Caco-2 (cell line): ENCODE measurements at regions not wholly inside any gene's neighbourhood (a gene's known extent, or its start where the extent isn't known, plus 50 kb on each side); places are given as distances from the start of the nearest gene placed in this dataset.

Experiments used
- BruUV-seq: library from RNA; stranded (reverse); fragments of 400-500 nt; replicated peaks from 2 replicates; lab custom pipeline; 2021; lab: Mats Ljungman, UMichigan
- CTCF ChIA-PET: fragments of 300-600 bp; sonication (Branson Sonifier 250); formaldehyde crosslinking; loops from one replicate; lab custom pipeline; 2022; ENCODE audit warnings: antibody characterized with exemption; lab: Charles Lee
- POLR2A ChIA-PET: fragments of 300-600 bp; sonication (Branson Sonifier 250); formaldehyde crosslinking; loops from one replicate; lab custom pipeline; 2022; ENCODE audit warnings: antibody characterized with exemption; lab: Charles Lee
- DNase-seq, 2 experiments: peaks; one replicate each; pipeline versions ENCODE4 v3.0.0 to v3.0.0-alpha.2; 2020 to 2022
- H3K27me3 ChIP-seq: replicated peaks from 2 replicates; pipeline ENCODE4 v1.6.0; 2011; ENCODE audit warnings: low read length; ENCODE audit not compliant: control insufficient read depth, insufficient read depth
- H3K36me3 ChIP-seq: 2 replicates; pipeline ENCODE4 v1.5.1; 2011; ENCODE audit warnings: low read length; ENCODE audit not compliant: control insufficient read depth, insufficient read depth
- H3K4me1 ChIP-seq: fragments of 250-450 bp; sonication (Bioruptor Pico); 2 replicates; pipeline ENCODE4 v1.5.1; 2020; ENCODE audit warnings: mild to moderate bottlenecking
- H3K4me3 ChIP-seq: 2 replicates; pipeline ENCODE4 v1.5.1; 2011; ENCODE audit warnings: low read depth, mild to moderate bottlenecking, control low read depth, low read length
- H3K9me3 ChIP-seq: fragments of 250-450 bp; sonication (Bioruptor Pico); 2 replicates; pipeline ENCODE4 v1.5.1; 2020; ENCODE audit warnings: mild to moderate bottlenecking, moderate library complexity
- H3K27ac Mint-ChIP-seq: one replicate; pipeline ENCODE4 v1.8.0; 2022; ENCODE audit warnings: mixed read lengths; ENCODE audit not compliant: unreplicated experiment
- H3K27me3 Mint-ChIP-seq: one replicate; pipeline ENCODE4 v1.8.0; 2022; ENCODE audit warnings: mixed read lengths; ENCODE audit not compliant: insufficient read depth, unreplicated experiment
- H3K36me3 Mint-ChIP-seq: one replicate; pipeline ENCODE4 v1.8.0; 2022; ENCODE audit warnings: mild to moderate bottlenecking, mixed read lengths; ENCODE audit not compliant: insufficient read depth, unreplicated experiment
- H3K4me1 Mint-ChIP-seq: one replicate; pipeline ENCODE4 v1.8.0; 2022; ENCODE audit warnings: low read depth, mixed read lengths; ENCODE audit not compliant: unreplicated experiment
- H3K4me3 Mint-ChIP-seq: one replicate; pipeline ENCODE4 v1.8.0; 2022; ENCODE audit warnings: mild to moderate bottlenecking, moderate library complexity, mixed read lengths; ENCODE audit not compliant: unreplicated experiment
- H3K9me3 Mint-ChIP-seq: one replicate; pipeline ENCODE4 v1.8.0; 2022; ENCODE audit warnings: mixed read lengths; ENCODE audit not compliant: unreplicated experiment
- CTCF ChIP-seq, 2 experiments: fragments of 200-600 bp in 1 of 2; IDR thresholded peaks; 1 replicate in 1 of 2; 2 replicates in 1 of 2; pipeline versions ENCODE4 v1.5.1 to v1.8.0; 2011 to 2022; ENCODE audit warnings: antibody characterized with exemption in 1 of 2, control low read depth in 1 of 2, inconsistent platforms in 1 of 2, low read depth in 1 of 2, low read length in 1 of 2, mild to moderate bottlenecking in 1 of 2, moderate library complexity in 1 of 2; ENCODE audit not compliant: insufficient read depth in 1 of 2, severe bottlenecking in 1 of 2, unreplicated experiment in 1 of 2
- intact Hi-C: fragments of 100-400 bp; cut with micrococcal nuclease; formaldehyde crosslinking; loops from one replicate; pipeline ENCODE4 v1.10.0; 2022; ENCODE audit not compliant: unreplicated experiment

GRCh38 chr6:18988636-18989035 is 601.5 kb downstream of the RNF144B start:
- no peaks in the 10 kb centered on the region for H3K36me3 Mint-ChIP-seq
- Histone ChIP-seq H3K9me3 (no peaks in the 10 kb centered on the region), H3K4me1 (no peaks in the 10 kb centered on the region), H3K36me3 (no peaks in the 10 kb centered on the region), H3K27me3 (no peaks in the 10 kb centered on the region), H3K4me3 (no peak overlapping the region)
- no peak overlapping the region for H3K27ac Mint-ChIP-seq
- H3K9me3 Mint-ChIP-seq, result no peaks in the 10 kb centered on the region
- no TSS peak for BruUV-seq
- no peak overlapping the region for H3K4me3 Mint-ChIP-seq
- TF ChIP-seq CTCF (IDR thresholded peaks at IDR 0.05; ENCODE audit: insufficient read depth in 1 of 2, low read depth in 1 of 2, low read length in 1 of 2, severe bottlenecking in 1 of 2, unreplicated experiment in 1 of 2), result no peak
- POLR2A ChIA-PET, result no interaction called here
- no peaks in the 10 kb centered on the region for H3K4me1 Mint-ChIP-seq
- no peak for DNase-seq
- CTCF ChIA-PET, result no interaction called here
- intact Hi-C loops, result no loop called here
- peaks cover 2% of the 10 kb centered on the region for H3K27me3 Mint-ChIP-seq

- DNase-seq, result peak; percentile 48 to 68
- TF ChIP-seq CTCF (IDR thresholded peaks at IDR 0.05; ENCODE audit: insufficient read depth in 1 of 2, low read depth in 1 of 2, low read length in 1 of 2, severe bottlenecking in 1 of 2, unreplicated experiment in 1 of 2), result peak; percentile 55 to 84
- POLR2A ChIA-PET, result no interaction called here
- Histone ChIP-seq H3K27me3 (no peaks in the 10 kb centered on the region), H3K36me3 (no peaks in the 10 kb centered on the region), H3K4me3 (no peak overlapping the region), H3K4me1 (no peaks in the 10 kb centered on the region), H3K9me3 (no peaks in the 10 kb centered on the region)
- H3K27me3 Mint-ChIP-seq, result peaks cover 5% of the 10 kb centered on the region
- BruUV-seq, result no TSS peak
- intact Hi-C loops, result no loop called here
- CTCF ChIA-PET, result interaction anchor here (0.9 kb wide), 1 partner anchor 12 kb away, joined by 3 read pairs; no protein-coding TSS in a partner anchor
- H3K9me3 Mint-ChIP-seq, result no peaks in the 10 kb centered on the region
- H3K4me3 Mint-ChIP-seq, result no peak overlapping the region
- no peaks in the 10 kb centered on the region for H3K4me1 Mint-ChIP-seq
- H3K36me3 Mint-ChIP-seq, result no peaks in the 10 kb centered on the region
- H3K27ac Mint-ChIP-seq, result no peak overlapping the region
Measured at GRCh38 chr6:18990059-18990978, 603.2 kb downstream of the RNF144B start.

GRCh38 chr6:18997375-18997826 is 610.3 kb downstream of the RNF144B start:
- no peaks in the 10 kb centered on the region for H3K9me3 ChIP-seq
- ChIA-PET POLR2A (no interaction called here), CTCF (interaction anchor here (0.6 to 1.0 kb wide), 3 partner anchors 27 to 716 kb away, joined by 3 to 4 read pairs (median 3); no protein-coding TSS in a partner anchor)
- H3K4me1 ChIP-seq, result no peaks in the 10 kb centered on the region
- H3K27me3 ChIP-seq, result no peaks in the 10 kb centered on the region
- DNase-seq, result peak; percentile 30 to 38
- no peak overlapping the region for H3K4me3 Mint-ChIP-seq
- H3K4me3 ChIP-seq, result no peak overlapping the region
- no peaks in the 10 kb centered on the region for H3K4me1 Mint-ChIP-seq
- H3K27me3 Mint-ChIP-seq, result peaks cover 13% of the 10 kb centered on the region
- no peaks in the 10 kb centered on the region for H3K36me3 ChIP-seq
- H3K9me3 Mint-ChIP-seq, result no peaks in the 10 kb centered on the region
- no TSS peak for BruUV-seq
- peak; percentile 36 to 76 for TF ChIP-seq CTCF (IDR thresholded peaks at IDR 0.05; ENCODE audit: insufficient read depth in 1 of 2, low read depth in 1 of 2, low read length in 1 of 2, severe bottlenecking in 1 of 2, unreplicated experiment in 1 of 2)
- no peak overlapping the region for H3K27ac Mint-ChIP-seq
- intact Hi-C loops, result loop anchor here (1.0 kb wide), 2 partner anchors 401 to 1059 kb away; no protein-coding TSS in a partner anchor
- no peaks in the 10 kb centered on the region for H3K36me3 Mint-ChIP-seq
